Left lung (tissue), 4 donors: ENCODE measurements at regions not wholly inside any gene's neighbourhood (a gene's known extent, or its start where the extent isn't known, plus 50 kb on each side); places are given as distances from the start of the nearest gene placed in this dataset.

ENCODE experiments used
- ATAC-seq: fragments of 200-7000 bp; cut with Tn5 transposase; one replicate; pipeline ENCODE4 v1.9.1; 2020; ENCODE audit warnings: moderate library complexity
- DNase-seq, 4 donors: peaks; one replicate each; pipeline ENCODE4 v3.0.0-alpha.2; 2013 to 2020
- H3K27ac ChIP-seq, 2 donors: fragments of 200-600 bp; sonication (generic) in 1 of 2; one replicate each; pipeline versions ENCODE4 v1.5.0 to v1.8.0; 2020 to 2021
- H3K27me3 ChIP-seq, 2 donors: fragments of 200-600 bp; sonication (generic) in 1 of 2; one replicate each; pipeline versions ENCODE4 v1.5.0 to v1.8.0; 2020 to 2021
- H3K36me3 ChIP-seq, 2 donors: fragments of 200-600 bp; sonication (generic) in 1 of 2; one replicate each; pipeline versions ENCODE4 v1.5.0 to v1.8.0; 2020 to 2021
- H3K4me1 ChIP-seq, 2 donors: fragments of 200-600 bp; one replicate each; pipeline ENCODE4 v1.8.0; 2021
- H3K4me3 ChIP-seq, 2 donors: fragments of 200-600 bp; sonication (generic) in 1 of 2; one replicate each; pipeline versions ENCODE4 v1.5.0 to v1.8.0; 2020 to 2021; ENCODE audit warnings: mild to moderate bottlenecking in 1 of 2
- H3K9me3 ChIP-seq, 2 donors: fragments of 200-600 bp; sonication (generic) in 1 of 2; one replicate each; pipeline versions ENCODE4 v1.5.0 to v1.8.0; 2020 to 2021
- CTCF ChIP-seq, 2 donors: fragments of 200-600 bp; sonication (generic) in 1 of 2; IDR thresholded peaks; one replicate each; pipeline versions ENCODE4 v1.5.0 to v1.8.0; 2021; ENCODE audit warnings: antibody characterized with exemption in 2 of 2
- intact Hi-C, 2 donors: fragments of 100-400 bp; cut with DNase I; formaldehyde crosslinking; loops; one replicate each; pipeline versions ENCODE4 v1.11.2 to v1.14.2; 2022
- donor health status: DM: no; HTN: yes; CAD: no.
- donor health status: DM: no; HTN: no; CAD: no.

GRCh38 chr12:104858611-104859543, 99.2 kb downstream of the SLC41A2 start:
- H3K4me1 ChIP-seq: no peaks in the 10 kb centered on the region
- no peak for DNase-seq
- H3K27ac ChIP-seq: no peak overlapping the region
- H3K27me3 ChIP-seq: no peaks in the 10 kb centered on the region
- intact Hi-C loops: no loop called here
- no peaks in the 10 kb centered on the region for H3K9me3 ChIP-seq
- no peak for TF ChIP-seq CTCF (IDR thresholded peaks at IDR 0.05)
- H3K36me3 ChIP-seq: no peaks in the 10 kb centered on the region
- ATAC-seq: no peak
- no peak overlapping the region for H3K4me3 ChIP-seq

- no peak overlapping the region for H3K27ac ChIP-seq
- no peak overlapping the region for H3K4me3 ChIP-seq
- H3K9me3 ChIP-seq: no peaks in the 10 kb centered on the region
- H3K36me3 ChIP-seq: no peaks in the 10 kb centered on the region
- intact Hi-C loops: no loop called here
- DNase-seq (no peak), ATAC-seq (no peak)
- H3K27me3 ChIP-seq: no peaks in the 10 kb centered on the region
- no peaks in the 10 kb centered on the region for H3K4me1 ChIP-seq
- no peak for TF ChIP-seq CTCF (IDR thresholded peaks at IDR 0.05)
These were observed 101.6 kb downstream of the SLC41A2 start for GRCh38 chr12:104856531-104856930.

GRCh38 chr12:104855599-104855998, 102.5 kb downstream of the SLC41A2 start:
- Histone ChIP-seq H3K4me1 (no peaks in the 10 kb centered on the region), H3K27me3 (no peaks in the 10 kb centered on the region), H3K9me3 (no peaks in the 10 kb centered on the region), H3K36me3 (no peaks in the 10 kb centered on the region), H3K4me3 (no peak overlapping the region), H3K27ac (no peak overlapping the region)
- ATAC-seq: no peak
- DNase-seq: no peak
- no peak for TF ChIP-seq CTCF (IDR thresholded peaks at IDR 0.05)
- intact Hi-C loops: no loop called here

- Histone ChIP-seq H3K27me3 (no peaks in the 10 kb centered on the region), H3K4me3 (no peak overlapping the region), H3K4me1 (no peaks in the 10 kb centered on the region), H3K27ac (no peak overlapping the region), H3K36me3 (no peaks in the 10 kb centered on the region), H3K9me3 (no peaks in the 10 kb centered on the region)
- DNase-seq (no peak), ATAC-seq (no peak)
- no peak for TF ChIP-seq CTCF (IDR thresholded peaks at IDR 0.05)
- intact Hi-C loops: no loop called here
These were observed 105.2 kb downstream of the SLC41A2 start for GRCh38 chr12:104852896-104853295.

GRCh38 chr12:104852102-104852501, 106.0 kb downstream of the SLC41A2 start:
- Histone ChIP-seq H3K27me3 (no peaks in the 10 kb centered on the region), H3K36me3 (no peaks in the 10 kb centered on the region), H3K4me1 (no peaks in the 10 kb centered on the region), H3K9me3 (no peaks in the 10 kb centered on the region), H3K4me3 (no peak overlapping the region), H3K27ac (no peak overlapping the region)
- TF ChIP-seq CTCF (IDR thresholded peaks at IDR 0.05): no peak
- DNase-seq: no peak
- ATAC-seq: no peak
- intact Hi-C loops: no loop called here
